Ovary (tissue), 3 donors: ENCODE measurements at regions not wholly inside any gene's neighbourhood (a gene's known extent, or its start where the extent isn't known, plus 50 kb on each side); places are given as distances from the start of the nearest gene placed in this dataset.

Experiments used
- EP300 ChIP-seq: sonication (generic); formaldehyde crosslinking; IDR thresholded peaks from one replicate; pipeline ENCODE4 v1.6.1; 2017; ENCODE audit warnings: antibody characterized with exemption
- POLR2A ChIP-seq: fragments of 450-650 bp; IDR thresholded peaks from one replicate; pipeline ENCODE4 v1.6.1; 2017; ENCODE audit warnings: antibody characterized with exemption, mild to moderate bottlenecking, moderate library complexity
- TF ChIP-seq, protein P1 (sequence below), 3 donors: fragments of 450-650 bp in 2 of 3; fragments of 200-600 bp in 1 of 3; IDR thresholded peaks; one replicate each; pipeline versions ENCODE4 v1.5.1 to v1.8.0; 2016 to 2022; ENCODE audit warnings: antibody characterized with exemption in 3 of 3, mild to moderate bottlenecking in 1 of 3
- donor health status: DM: no; HTN: no; CAD: no.

GRCh38 chr4:22099896-22100295 lies 151.3 kb upstream of the KCNIP4 start:
- TF ChIP-seq, protein P1, sequence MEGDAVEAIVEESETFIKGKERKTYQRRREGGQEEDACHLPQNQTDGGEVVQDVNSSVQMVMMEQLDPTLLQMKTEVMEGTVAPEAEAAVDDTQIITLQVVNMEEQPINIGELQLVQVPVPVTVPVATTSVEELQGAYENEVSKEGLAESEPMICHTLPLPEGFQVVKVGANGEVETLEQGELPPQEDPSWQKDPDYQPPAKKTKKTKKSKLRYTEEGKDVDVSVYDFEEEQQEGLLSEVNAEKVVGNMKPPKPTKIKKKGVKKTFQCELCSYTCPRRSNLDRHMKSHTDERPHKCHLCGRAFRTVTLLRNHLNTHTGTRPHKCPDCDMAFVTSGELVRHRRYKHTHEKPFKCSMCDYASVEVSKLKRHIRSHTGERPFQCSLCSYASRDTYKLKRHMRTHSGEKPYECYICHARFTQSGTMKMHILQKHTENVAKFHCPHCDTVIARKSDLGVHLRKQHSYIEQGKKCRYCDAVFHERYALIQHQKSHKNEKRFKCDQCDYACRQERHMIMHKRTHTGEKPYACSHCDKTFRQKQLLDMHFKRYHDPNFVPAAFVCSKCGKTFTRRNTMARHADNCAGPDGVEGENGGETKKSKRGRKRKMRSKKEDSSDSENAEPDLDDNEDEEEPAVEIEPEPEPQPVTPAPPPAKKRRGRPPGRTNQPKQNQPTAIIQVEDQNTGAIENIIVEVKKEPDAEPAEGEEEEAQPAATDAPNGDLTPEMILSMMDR (IDR thresholded peaks at IDR 0.05): no peak
- no peak for TF ChIP-seq POLR2A
- TF ChIP-seq EP300: no peak
